ENCODE measurements at regions not wholly inside any gene's neighbourhood (a gene's known extent, or its start where the extent isn't known, plus 50 kb on each side); places are given as distances from the start of the nearest gene placed in this dataset.

DNA sequence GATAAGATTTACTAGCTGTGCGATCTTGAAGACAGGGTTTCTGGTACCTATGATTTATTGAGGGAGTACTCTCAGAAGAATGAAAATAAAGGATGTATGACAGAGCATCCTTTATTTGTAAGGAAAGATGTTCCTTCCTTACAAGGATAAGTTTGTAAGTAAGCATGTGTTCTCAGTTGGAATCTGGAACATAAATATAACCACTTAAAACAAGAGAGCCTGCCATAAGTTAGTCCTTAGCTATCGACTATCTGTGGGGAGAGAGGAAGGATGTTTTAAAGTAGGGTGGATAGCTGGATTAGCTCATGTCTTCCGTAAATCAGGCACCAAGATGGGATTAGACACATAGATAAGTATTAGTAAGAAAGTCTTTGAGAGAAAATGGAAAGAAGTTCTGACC is 192.6 kb upstream of the CARD18 start:
- TF ChIP-seq, protein P1, sequence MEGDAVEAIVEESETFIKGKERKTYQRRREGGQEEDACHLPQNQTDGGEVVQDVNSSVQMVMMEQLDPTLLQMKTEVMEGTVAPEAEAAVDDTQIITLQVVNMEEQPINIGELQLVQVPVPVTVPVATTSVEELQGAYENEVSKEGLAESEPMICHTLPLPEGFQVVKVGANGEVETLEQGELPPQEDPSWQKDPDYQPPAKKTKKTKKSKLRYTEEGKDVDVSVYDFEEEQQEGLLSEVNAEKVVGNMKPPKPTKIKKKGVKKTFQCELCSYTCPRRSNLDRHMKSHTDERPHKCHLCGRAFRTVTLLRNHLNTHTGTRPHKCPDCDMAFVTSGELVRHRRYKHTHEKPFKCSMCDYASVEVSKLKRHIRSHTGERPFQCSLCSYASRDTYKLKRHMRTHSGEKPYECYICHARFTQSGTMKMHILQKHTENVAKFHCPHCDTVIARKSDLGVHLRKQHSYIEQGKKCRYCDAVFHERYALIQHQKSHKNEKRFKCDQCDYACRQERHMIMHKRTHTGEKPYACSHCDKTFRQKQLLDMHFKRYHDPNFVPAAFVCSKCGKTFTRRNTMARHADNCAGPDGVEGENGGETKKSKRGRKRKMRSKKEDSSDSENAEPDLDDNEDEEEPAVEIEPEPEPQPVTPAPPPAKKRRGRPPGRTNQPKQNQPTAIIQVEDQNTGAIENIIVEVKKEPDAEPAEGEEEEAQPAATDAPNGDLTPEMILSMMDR (tag by site-specific recombination; IDR thresholded peaks at IDR 0.05) = no peak
- TF ChIP-seq, protein P2, sequence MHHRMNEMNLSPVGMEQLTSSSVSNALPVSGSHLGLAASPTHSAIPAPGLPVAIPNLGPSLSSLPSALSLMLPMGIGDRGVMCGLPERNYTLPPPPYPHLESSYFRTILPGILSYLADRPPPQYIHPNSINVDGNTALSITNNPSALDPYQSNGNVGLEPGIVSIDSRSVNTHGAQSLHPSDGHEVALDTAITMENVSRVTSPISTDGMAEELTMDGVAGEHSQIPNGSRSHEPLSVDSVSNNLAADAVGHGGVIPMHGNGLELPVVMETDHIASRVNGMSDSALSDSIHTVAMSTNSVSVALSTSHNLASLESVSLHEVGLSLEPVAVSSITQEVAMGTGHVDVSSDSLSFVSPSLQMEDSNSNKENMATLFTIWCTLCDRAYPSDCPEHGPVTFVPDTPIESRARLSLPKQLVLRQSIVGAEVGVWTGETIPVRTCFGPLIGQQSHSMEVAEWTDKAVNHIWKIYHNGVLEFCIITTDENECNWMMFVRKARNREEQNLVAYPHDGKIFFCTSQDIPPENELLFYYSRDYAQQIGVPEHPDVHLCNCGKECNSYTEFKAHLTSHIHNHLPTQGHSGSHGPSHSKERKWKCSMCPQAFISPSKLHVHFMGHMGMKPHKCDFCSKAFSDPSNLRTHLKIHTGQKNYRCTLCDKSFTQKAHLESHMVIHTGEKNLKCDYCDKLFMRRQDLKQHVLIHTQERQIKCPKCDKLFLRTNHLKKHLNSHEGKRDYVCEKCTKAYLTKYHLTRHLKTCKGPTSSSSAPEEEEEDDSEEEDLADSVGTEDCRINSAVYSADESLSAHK (tag by site-specific recombination; IDR thresholded peaks at IDR 0.05) = no peak
- TF ChIP-seq ZNF548 (tag by site-specific recombination; IDR thresholded peaks at IDR 0.05) = no peak
- no peak for TF ChIP-seq ZNF175 (tag by site-specific recombination; IDR thresholded peaks at IDR 0.05)
- TF ChIP-seq, protein P3, sequence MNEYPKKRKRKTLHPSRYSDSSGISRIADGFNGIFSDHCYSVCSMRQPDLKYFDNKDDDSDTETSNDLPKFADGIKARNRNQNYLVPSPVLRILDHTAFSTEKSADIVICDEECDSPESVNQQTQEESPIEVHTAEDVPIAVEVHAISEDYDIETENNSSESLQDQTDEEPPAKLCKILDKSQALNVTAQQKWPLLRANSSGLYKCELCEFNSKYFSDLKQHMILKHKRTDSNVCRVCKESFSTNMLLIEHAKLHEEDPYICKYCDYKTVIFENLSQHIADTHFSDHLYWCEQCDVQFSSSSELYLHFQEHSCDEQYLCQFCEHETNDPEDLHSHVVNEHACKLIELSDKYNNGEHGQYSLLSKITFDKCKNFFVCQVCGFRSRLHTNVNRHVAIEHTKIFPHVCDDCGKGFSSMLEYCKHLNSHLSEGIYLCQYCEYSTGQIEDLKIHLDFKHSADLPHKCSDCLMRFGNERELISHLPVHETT (tag by site-specific recombination; IDR thresholded peaks at IDR 0.05) = no peak
- no peak for TF ChIP-seq ZNF501 (tag by site-specific recombination; IDR thresholded peaks at IDR 0.05)
- TF ChIP-seq, protein P4, sequence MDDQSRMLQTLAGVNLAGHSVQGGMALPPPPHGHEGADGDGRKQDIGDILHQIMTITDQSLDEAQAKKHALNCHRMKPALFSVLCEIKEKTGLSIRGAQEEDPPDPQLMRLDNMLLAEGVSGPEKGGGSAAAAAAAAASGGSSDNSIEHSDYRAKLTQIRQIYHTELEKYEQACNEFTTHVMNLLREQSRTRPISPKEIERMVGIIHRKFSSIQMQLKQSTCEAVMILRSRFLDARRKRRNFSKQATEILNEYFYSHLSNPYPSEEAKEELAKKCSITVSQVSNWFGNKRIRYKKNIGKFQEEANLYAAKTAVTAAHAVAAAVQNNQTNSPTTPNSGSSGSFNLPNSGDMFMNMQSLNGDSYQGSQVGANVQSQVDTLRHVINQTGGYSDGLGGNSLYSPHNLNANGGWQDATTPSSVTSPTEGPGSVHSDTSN (CRISPR knock-in tag; IDR thresholded peaks at IDR 0.05) = no peak
- no peak for TF ChIP-seq ZNF624 (tag by site-specific recombination; IDR thresholded peaks at IDR 0.05)
- TF ChIP-seq ZNF146 (tag by site-specific recombination; IDR thresholded peaks at IDR 0.05) = no peak
- TF ChIP-seq ZNF473 (tag by site-specific recombination; IDR thresholded peaks at IDR 0.05) = no peak
- TF ChIP-seq ZNF785 (tag by site-specific recombination; IDR thresholded peaks at IDR 0.05) = no peak
- TF ChIP-seq YY1 (tag by site-specific recombination; IDR thresholded peaks at IDR 0.05) = no peak
- TF ChIP-seq, protein P5, sequence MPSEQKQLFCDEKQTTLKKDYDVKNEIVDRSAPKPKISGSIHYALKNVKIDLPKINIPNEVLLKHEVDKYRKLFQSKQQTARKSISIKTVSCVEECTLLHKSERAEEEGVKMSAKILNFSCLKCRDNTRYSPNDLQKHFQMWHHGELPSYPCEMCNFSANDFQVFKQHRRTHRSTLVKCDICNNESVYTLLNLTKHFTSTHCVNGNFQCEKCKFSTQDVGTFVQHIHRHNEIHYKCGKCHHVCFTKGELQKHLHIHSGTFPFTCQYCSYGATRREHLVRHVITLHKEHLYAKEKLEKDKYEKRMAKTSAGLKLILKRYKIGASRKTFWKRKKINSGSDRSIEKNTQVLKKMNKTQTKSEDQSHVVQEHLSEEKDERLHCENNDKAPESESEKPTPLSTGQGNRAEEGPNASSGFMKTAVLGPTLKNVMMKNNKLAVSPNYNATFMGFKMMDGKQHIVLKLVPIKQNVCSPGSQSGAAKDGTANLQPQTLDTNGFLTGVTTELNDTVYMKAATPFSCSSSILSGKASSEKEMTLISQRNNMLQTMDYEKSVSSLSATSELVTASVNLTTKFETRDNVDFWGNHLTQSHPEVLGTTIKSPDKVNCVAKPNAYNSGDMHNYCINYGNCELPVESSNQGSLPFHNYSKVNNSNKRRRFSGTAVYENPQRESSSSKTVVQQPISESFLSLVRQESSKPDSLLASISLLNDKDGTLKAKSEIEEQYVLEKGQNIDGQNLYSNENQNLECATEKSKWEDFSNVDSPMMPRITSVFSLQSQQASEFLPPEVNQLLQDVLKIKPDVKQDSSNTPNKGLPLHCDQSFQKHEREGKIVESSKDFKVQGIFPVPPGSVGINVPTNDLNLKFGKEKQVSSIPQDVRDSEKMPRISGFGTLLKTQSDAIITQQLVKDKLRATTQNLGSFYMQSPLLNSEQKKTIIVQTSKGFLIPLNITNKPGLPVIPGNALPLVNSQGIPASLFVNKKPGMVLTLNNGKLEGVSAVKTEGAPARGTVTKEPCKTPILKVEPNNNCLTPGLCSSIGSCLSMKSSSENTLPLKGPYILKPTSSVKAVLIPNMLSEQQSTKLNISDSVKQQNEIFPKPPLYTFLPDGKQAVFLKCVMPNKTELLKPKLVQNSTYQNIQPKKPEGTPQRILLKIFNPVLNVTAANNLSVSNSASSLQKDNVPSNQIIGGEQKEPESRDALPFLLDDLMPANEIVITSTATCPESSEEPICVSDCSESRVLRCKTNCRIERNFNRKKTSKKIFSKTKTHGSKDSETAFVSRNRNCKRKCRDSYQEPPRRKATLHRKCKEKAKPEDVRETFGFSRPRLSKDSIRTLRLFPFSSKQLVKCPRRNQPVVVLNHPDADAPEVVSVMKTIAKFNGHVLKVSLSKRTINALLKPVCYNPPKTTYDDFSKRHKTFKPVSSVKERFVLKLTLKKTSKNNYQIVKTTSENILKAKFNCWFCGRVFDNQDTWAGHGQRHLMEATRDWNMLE (tag by site-specific recombination; conservative IDR thresholded peaks at IDR 0.05; ENCODE audit: low read depth) = no peak
